ENCODE measurements at regions not wholly inside any gene's neighbourhood (a gene's known extent, or its start where the extent isn't known, plus 50 kb on each side); places are given as distances from the start of the nearest gene placed in this dataset.
"Not testable (repeated sequence)": the region's sequence is repeated elsewhere in the genome, so short reads cannot be mapped to it uniquely, and the experiment has no call there.

DNA sequence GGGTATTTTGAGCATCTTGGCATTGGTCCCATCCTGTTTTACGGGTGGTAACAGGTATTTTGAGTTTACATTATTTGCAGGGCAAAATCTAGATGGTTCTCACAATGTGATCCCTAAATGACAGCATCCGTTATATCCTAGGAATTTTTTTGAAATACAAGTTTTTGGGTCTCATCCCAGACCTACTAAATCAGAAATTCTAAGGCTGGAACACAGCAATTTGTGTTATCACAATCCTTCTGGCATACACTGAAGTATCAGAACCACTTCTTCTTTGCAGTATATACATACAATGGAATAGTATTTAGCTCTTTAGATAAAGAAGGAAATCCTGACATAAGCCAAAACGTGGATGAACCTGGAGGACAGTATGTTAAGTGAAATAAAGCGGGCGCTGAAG is 104.1 kb upstream of the LSM6 start:
- H3K4me3 Mint-ChIP-seq = no peak overlapping the region
- ATAC-seq = no peak
- CTCF ChIA-PET = no interaction called here

DNA sequence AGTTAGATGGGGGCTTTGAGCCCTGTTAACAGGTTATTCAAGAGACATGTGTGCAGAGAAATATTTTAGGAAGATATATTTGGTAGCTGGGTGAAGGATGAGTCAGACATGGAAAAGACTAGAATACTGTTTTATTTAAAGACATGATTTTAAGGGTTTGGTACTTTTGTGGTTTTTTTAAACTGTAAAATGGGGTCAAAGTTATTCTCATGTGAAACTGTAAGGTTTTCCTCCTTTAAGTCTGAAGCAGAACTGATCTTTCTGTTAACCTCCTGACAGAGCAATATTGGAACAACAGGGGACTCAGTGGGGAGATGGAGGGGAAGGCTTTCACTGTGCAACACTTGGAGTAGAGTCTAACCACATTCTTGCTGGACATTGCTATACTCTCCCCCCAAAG is 112.4 kb upstream of the LSM6 start:
- Mint-ChIP-seq H3K27ac (no peak overlapping the region), H3K4me1 (ENCODE audit: low read depth) (no peaks in the 10 kb centered on the region), H3K27me3 (ENCODE audit: low read depth) (peaks cover 5% of the 10 kb centered on the region), H3K36me3 (ENCODE audit: low read depth) (no peaks in the 10 kb centered on the region), H3K4me3 (no peak overlapping the region), H3K9me3 (ENCODE audit: insufficient read depth) (no peaks in the 10 kb centered on the region)
- no peak for ATAC-seq
- DNase-seq = no peak
- ChIA-PET POLR2A (no interaction called here), CTCF (interaction anchor here (1.3 kb wide), 1 partner anchor 10 kb away, joined by 4 read pairs; no protein-coding TSS in a partner anchor)

More for the DNA sequence above, 104.1 kb upstream of the LSM6 start:
- no peak overlapping the region for H3K27ac Mint-ChIP-seq
- POLR2A ChIA-PET = no interaction called here
- H3K9me3 Mint-ChIP-seq (ENCODE audit: insufficient read depth) = no peaks in the 10 kb centered on the region
- H3K27me3 Mint-ChIP-seq (ENCODE audit: low read depth) = peaks cover 10% of the 10 kb centered on the region
- no peaks in the 10 kb centered on the region for H3K36me3 Mint-ChIP-seq (ENCODE audit: low read depth)
- no peak for DNase-seq
- no peaks in the 10 kb centered on the region for H3K4me1 Mint-ChIP-seq (ENCODE audit: low read depth)

DNA sequence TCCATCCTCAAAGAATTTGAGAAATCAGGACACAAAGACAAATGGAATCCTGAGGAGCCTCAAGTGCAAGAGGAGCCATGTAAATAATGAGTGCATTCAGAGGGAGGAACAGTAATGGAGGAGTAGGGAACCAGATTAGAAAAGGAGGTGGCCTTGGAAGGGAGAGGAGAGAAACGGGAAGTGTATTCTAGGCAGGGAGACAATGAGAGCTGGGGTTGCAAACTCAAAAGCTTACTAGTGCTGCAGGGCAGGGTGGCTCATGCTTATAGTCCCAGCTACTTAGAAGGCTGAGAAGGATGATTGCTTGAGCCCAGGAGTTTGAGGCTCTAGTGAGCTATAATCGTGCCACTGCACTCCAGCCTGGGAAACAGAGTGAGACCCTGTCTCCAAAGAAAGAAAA is 113.2 kb upstream of the LSM6 start:
- CTCF ChIA-PET = no interaction called here
- no peak for DNase-seq
- Mint-ChIP-seq H3K9me3 (ENCODE audit: insufficient read depth) (no peaks in the 10 kb centered on the region), H3K36me3 (ENCODE audit: low read depth) (no peaks in the 10 kb centered on the region), H3K4me1 (ENCODE audit: low read depth) (no peaks in the 10 kb centered on the region), H3K4me3 (no peak overlapping the region), H3K27me3 (ENCODE audit: low read depth) (peaks cover 5% of the 10 kb centered on the region), H3K27ac (no peak overlapping the region)
- POLR2A ChIA-PET = no interaction called here
- ATAC-seq = no peak

DNA sequence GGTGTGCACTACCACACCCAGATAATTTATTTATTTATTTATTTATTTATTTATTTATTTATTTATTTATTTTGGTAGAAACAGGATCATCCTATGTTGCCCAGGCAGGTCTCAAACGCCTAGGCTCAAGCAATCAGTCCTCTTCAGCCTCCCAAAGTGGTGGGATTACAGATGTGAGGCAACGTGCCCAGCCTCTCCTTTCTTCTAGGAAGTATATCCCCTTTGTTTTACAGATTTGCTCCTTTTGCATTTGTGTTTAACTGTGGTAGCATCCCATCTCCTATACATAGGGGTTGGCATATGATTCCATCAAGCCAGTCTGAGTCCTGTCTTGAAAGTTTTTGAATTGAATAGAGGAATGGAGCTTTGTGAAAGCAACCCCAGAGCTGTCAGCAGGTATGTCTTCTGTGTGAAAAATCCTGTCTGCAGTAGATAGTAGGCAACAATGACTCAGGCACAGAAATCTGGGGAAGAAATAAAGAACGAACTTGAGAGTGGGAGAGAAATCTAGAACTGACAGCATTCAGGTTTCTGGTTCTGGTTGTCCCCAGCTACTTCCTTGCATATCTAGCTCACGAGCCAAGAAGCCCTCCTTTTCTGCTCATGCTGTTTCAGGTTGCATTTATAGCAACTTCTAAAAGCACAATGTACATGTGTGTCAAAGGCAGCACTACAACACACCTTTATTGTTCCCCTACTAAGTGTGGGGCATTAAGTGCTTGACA is 113.7 kb upstream of the LSM6 start:
- H3K27ac Mint-ChIP-seq = no peak overlapping the region
- ATAC-seq (no peak), DNase-seq (no peak)
- ChIA-PET CTCF (no interaction called here), POLR2A (no interaction called here)
- H3K9me3 Mint-ChIP-seq (ENCODE audit: insufficient read depth) = no peaks in the 10 kb centered on the region
- no peak overlapping the region for H3K4me3 Mint-ChIP-seq
- H3K4me1 Mint-ChIP-seq (ENCODE audit: low read depth) = no peaks in the 10 kb centered on the region
- H3K27me3 Mint-ChIP-seq (ENCODE audit: low read depth) = peaks cover 5% of the 10 kb centered on the region
- H3K36me3 Mint-ChIP-seq (ENCODE audit: low read depth) = no peaks in the 10 kb centered on the region

DNA sequence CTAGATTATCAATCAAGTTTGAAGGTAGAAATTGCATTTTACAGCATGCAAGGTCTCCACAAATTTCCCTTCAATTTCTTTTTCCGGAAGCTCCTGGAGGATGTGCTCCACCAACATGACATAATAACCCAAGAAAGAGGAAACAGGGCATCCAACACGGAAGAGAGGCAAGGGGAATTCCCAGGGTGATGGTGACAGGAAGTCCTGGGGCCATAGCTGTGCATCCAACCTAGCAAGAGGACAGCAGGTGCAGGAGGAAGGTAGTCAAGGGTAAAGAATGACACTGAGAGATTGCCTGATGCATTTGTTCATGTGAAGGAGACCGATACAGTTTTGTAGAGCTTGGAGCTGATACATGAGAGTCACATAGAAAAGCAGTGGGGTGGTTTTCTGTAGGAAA is 115.7 kb upstream of the LSM6 start:
- no peaks in the 10 kb centered on the region for H3K36me3 Mint-ChIP-seq (ENCODE audit: low read depth)
- CTCF ChIA-PET = interaction anchor here (1.1 to 1.4 kb wide), 2 partner anchors 35 to 443 kb away, joined by 3 read pairs; no protein-coding TSS in a partner anchor
- peaks cover 2% of the 10 kb centered on the region for H3K4me1 Mint-ChIP-seq (ENCODE audit: low read depth)
- DNase-seq (no peak), ATAC-seq (no peak)
- H3K27me3 Mint-ChIP-seq (ENCODE audit: low read depth) = peaks cover 5% of the 10 kb centered on the region
- POLR2A ChIA-PET = no interaction called here
- no peak overlapping the region for H3K4me3 Mint-ChIP-seq
- H3K9me3 Mint-ChIP-seq (ENCODE audit: insufficient read depth) = no peaks in the 10 kb centered on the region
- H3K27ac Mint-ChIP-seq = no peak overlapping the region

DNA sequence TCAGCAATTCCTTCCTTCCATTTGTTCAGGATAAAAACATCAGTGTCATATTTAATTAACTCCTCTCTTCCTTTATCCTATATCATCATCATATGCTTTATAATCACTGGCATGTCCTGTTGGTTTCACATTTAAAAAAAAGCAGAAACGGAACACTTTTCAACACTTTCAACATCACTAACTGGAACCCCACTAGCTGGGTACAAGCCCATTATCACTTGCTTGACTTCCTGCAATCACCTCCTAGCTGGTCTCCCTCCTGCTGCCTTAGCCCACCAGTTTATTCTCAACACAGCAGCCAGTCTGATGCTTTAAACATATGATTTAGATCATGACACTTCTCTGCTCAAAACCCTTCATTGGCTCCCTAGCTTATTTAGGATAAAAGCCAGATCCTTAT is 116.4 kb upstream of the LSM6 start:
- no peak for DNase-seq
- ChIA-PET CTCF (interaction anchor here (1.1 kb wide), 1 partner anchor 442 kb away, joined by 3 read pairs; no protein-coding TSS in a partner anchor), POLR2A (no interaction called here)
- H3K4me1 Mint-ChIP-seq (ENCODE audit: low read depth) = peaks cover 8% of the 10 kb centered on the region
- H3K9me3 Mint-ChIP-seq (ENCODE audit: insufficient read depth) = no peaks in the 10 kb centered on the region
- H3K27ac Mint-ChIP-seq = no peak overlapping the region
- H3K36me3 Mint-ChIP-seq (ENCODE audit: low read depth) = no peaks in the 10 kb centered on the region
- peaks cover 5% of the 10 kb centered on the region for H3K27me3 Mint-ChIP-seq (ENCODE audit: low read depth)
- H3K4me3 Mint-ChIP-seq = no peak overlapping the region
- no peak for ATAC-seq

DNA sequence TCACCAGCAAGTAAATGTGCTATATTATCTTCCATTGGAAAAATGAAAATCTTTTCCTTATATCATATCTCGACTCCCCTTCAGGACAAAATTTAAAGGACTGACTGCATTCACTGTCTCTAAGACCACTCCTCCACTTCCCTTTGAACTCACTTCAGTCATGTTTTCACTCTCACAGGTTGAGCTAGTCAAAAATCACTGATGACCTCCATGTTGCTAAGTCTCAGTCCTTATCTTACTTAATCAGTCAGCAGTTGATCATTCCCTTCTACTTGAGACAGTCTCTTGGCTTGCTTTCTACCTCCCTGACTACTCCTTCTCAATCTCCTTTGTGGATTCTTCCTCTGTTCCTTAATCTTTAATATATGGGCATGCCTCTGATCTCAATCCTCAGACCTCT is 117.0 kb upstream of the LSM6 start:
- DNase-seq = no peak
- peaks cover 4% of the 10 kb centered on the region for H3K27me3 Mint-ChIP-seq (ENCODE audit: low read depth)
- ChIA-PET POLR2A (no interaction called here), CTCF (no interaction called here)
- H3K4me3 Mint-ChIP-seq = no peak overlapping the region
- no peaks in the 10 kb centered on the region for H3K9me3 Mint-ChIP-seq (ENCODE audit: insufficient read depth)
- peaks cover 8% of the 10 kb centered on the region for H3K4me1 Mint-ChIP-seq (ENCODE audit: low read depth)
- no peak overlapping the region for H3K27ac Mint-ChIP-seq
- H3K36me3 Mint-ChIP-seq (ENCODE audit: low read depth) = no peaks in the 10 kb centered on the region
- ATAC-seq = no peak

DNA sequence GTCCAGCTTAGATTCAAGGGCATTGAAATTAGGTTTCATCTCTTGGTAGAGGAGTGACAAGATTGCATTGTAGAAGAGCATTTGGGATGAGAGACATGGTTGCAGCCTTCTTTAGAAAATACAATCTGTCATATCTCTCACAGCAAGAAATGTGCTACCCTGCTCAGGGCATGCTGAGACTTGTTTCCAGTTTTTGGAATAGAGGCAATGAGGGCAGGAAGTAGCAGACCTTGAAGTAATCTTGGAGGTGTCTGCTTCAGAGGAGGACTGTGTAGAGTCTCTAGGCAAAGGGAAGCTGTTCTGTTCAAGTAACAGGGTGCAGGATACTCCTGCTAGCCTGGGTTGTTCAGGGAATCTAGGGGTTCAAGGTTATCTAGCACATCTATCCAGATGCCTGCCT is 116.1 kb upstream of the ZNF827 start:
- Mint-ChIP-seq H3K27me3 (ENCODE audit: low read depth) (no peaks in the 10 kb centered on the region), H3K36me3 (ENCODE audit: low read depth) (no peaks in the 10 kb centered on the region), H3K27ac (peak overlapping the region; percentile 12), H3K4me3 (no peak overlapping the region), H3K9me3 (ENCODE audit: insufficient read depth) (no peaks in the 10 kb centered on the region), H3K4me1 (ENCODE audit: low read depth) (peaks cover 8% of the 10 kb centered on the region)
- DNase-seq (no peak), ATAC-seq (no peak)
- POLR2A ChIA-PET = no interaction called here
- CTCF ChIA-PET = no interaction called here

DNA sequence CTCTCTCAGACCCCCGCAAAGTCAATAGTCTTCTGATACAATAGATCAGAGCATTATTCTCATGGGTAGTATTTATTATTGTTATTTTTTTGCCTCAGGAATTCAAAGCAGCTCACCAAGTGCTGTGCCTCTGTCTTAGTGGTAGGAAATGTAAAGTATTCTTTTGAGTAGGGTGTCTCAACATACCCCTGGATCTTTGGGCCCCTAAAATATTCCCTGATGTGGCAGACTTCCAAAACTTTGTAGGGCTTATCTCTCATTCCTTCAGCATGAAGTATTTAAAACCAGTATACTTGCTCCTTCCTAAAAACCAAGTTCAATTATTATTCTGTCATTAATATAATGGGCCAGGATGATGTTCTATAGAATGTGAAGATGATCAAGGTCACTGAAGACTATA is 115.3 kb upstream of the ZNF827 start:
- ChIA-PET POLR2A (no interaction called here), CTCF (no interaction called here)
- ATAC-seq (no peak), DNase-seq (no peak)
- Mint-ChIP-seq H3K27me3 (ENCODE audit: low read depth) (no peaks in the 10 kb centered on the region), H3K9me3 (ENCODE audit: insufficient read depth) (no peaks in the 10 kb centered on the region), H3K36me3 (ENCODE audit: low read depth) (no peaks in the 10 kb centered on the region), H3K27ac (no peak overlapping the region), H3K4me3 (no peak overlapping the region), H3K4me1 (ENCODE audit: low read depth) (peaks cover 8% of the 10 kb centered on the region)

DNA sequence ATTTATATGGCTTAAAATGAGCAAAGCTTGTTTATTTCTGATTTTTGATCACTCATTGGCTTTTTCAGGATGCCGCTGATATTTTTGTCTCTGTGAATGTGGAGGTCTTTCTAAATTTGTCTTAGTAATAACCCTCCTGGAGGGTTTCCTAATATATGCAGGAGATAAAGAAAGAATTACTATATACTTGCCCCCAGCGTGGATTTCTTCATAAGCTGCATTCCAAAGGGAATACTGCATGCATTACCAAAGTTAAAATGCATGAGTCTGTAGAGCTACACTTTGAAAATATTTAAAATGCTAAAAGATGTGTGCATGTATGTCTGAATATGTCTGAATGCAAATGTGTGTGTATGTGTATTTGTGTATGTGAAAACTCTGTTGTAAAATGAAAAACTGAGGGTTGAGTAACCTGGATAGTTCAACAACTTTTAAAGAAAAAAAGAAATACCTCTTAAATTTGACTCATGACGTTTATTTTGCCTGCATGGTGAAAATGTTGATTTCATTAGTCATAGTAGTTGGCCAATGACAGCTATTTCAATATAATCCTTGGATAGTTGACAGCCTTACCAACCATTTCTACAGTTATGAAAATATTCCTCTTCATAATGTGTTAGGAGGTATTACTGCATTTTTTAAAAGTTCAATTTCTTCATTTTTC is 113.2 kb upstream of the ZNF827 start:
- ChIA-PET CTCF (no interaction called here), POLR2A (no interaction called here)
- ATAC-seq (no peak), DNase-seq (no peak)
- Mint-ChIP-seq H3K36me3 (ENCODE audit: low read depth) (no peaks in the 10 kb centered on the region), H3K27ac (no peak overlapping the region), H3K9me3 (ENCODE audit: insufficient read depth) (no peaks in the 10 kb centered on the region), H3K27me3 (ENCODE audit: low read depth) (no peaks in the 10 kb centered on the region), H3K4me3 (no peak overlapping the region), H3K4me1 (ENCODE audit: low read depth) (peaks cover 8% of the 10 kb centered on the region)

DNA sequence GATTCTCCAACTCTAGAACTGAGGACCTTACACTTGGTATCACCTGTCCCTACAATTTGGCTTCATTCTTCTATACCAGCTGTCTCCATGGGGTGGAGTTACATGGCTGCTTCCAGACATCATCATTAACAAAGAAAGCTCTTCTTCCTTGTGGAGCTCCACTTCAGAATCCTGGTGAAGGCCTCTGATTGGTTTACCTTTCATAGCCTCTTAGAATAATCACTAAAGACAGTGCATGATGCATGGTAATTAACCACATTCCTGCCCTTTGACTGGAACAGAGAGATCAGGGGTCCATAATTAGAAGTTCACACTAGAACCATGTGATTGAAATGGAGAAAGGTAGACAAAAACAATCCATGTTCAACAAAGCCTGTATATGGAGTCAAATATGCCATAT is 112.6 kb upstream of the ZNF827 start:
- H3K36me3 Mint-ChIP-seq (ENCODE audit: low read depth) = no peaks in the 10 kb centered on the region
- H3K4me3 Mint-ChIP-seq = no peak overlapping the region
- ChIA-PET POLR2A (no interaction called here), CTCF (no interaction called here)
- no peak overlapping the region for H3K27ac Mint-ChIP-seq
- DNase-seq (no peak), ATAC-seq (no peak)
- no peaks in the 10 kb centered on the region for H3K9me3 Mint-ChIP-seq (ENCODE audit: insufficient read depth)
- peaks cover 8% of the 10 kb centered on the region for H3K4me1 Mint-ChIP-seq (ENCODE audit: low read depth)
- H3K27me3 Mint-ChIP-seq (ENCODE audit: low read depth) = peaks cover 5% of the 10 kb centered on the region

DNA sequence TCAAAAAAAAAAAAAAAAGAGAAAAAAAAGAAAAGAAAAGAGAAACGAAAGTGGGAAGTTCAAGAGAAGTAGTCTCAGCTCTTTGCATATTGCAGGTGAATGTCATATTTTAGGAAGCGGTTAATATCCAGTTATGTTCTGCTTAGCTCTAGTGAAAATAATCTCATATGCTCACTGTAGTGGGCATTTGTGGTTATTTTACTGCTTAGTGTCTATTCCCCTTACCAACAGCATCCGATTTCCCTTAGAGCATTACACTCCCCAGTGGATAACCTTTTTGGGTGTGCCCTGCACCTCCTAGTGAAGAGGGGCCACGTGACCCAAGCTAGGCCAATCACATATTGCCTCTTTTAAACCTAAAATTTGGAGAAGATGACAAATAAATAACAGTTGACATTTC is 111.2 kb upstream of the ZNF827 start:
- DNase-seq = no peak
- Mint-ChIP-seq H3K27ac (no peak overlapping the region), H3K36me3 (ENCODE audit: low read depth) (no peaks in the 10 kb centered on the region), H3K27me3 (ENCODE audit: low read depth) (peaks cover 13% of the 10 kb centered on the region), H3K4me3 (no peak overlapping the region), H3K4me1 (ENCODE audit: low read depth) (peaks cover 6% of the 10 kb centered on the region), H3K9me3 (ENCODE audit: insufficient read depth) (no peaks in the 10 kb centered on the region)
- ChIA-PET CTCF (no interaction called here), POLR2A (interaction anchor here (0.6 kb wide), 2 partner anchors 170 to 831 kb away, joined by 3 read pairs; no protein-coding TSS in a partner anchor)
- no peak for ATAC-seq

DNA sequence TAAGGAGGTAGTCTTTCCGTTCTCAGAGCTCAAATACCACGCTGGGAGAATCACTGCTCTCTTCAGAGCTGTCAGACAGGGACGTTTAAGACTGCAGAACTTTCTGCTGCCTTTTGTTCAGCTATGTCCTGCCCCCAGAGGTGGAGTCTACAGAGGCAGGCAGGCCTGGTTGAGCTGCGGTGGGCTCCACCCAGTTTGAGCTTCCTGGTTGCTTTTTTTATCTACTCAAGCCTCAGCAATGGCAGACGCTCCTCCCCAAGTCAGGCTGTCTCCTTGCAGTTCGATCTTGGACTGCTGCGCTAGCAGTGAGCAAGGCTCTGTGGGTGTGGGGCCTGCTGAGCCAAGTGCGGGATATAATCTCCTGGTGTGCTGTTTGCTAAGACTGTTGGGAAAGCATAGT is 109.1 kb upstream of the ZNF827 start:
- H3K4me1 Mint-ChIP-seq (ENCODE audit: low read depth); H3K9me3 Mint-ChIP-seq (ENCODE audit: insufficient read depth); ATAC-seq; H3K36me3 Mint-ChIP-seq (ENCODE audit: low read depth); POLR2A ChIA-PET; CTCF ChIA-PET; H3K27ac Mint-ChIP-seq; H3K4me3 Mint-ChIP-seq; DNase-seq: not testable (repeated sequence)
- H3K27me3 Mint-ChIP-seq (ENCODE audit: low read depth) = peaks cover 18% of the 10 kb centered on the region

Data from activated CD8-positive, alpha-beta T cell treated with anti-CD3 and anti-CD28 coated beads, Interleukin-2, amount 10 ng/mL, durations not matched to agents 7 days and 5 days (primary cell).